Motor neuron (in vitro differentiated cells): ENCODE measurements at regions not wholly inside any gene's neighbourhood (a gene's known extent, or its start where the extent isn't known, plus 50 kb on each side); places are given as distances from the start of the nearest gene placed in this dataset.

Experiments used
- ATAC-seq, 8 experiments: fragments of 200-7000 bp; cut with Tn5 transposase; replicated peaks in 6 of 8; 2 replicates each; pipeline ENCODE4 v1.8.0; 2021; ENCODE audit warnings: mild to moderate bottlenecking in 8 of 8, moderate library complexity in 8 of 8
- H3K27ac ChIP-seq, 2 donors: fragments of 250-450 bp; sonication (Bioruptor Pico); 2 replicates each; pipeline ENCODE4 v1.9.0; 2021; ENCODE audit warnings: antibody characterized with exemption in 2 of 2, mild to moderate bottlenecking in 2 of 2, moderate library complexity in 1 of 2
- H3K4me1 ChIP-seq, 2 donors: fragments of 250-450 bp; sonication (Bioruptor Pico); replicated peaks in 1 of 2; 2 replicates each; pipeline ENCODE4 v1.6.1; 2021; ENCODE audit warnings: antibody characterized with exemption in 2 of 2, mild to moderate bottlenecking in 2 of 2, moderate library complexity in 1 of 2
- H3K4me3 ChIP-seq, 5 donors: fragments of 250-450 bp; sonication (Bioruptor Pico); 2 replicates each; pipeline ENCODE4 v1.9.0; 2021; ENCODE audit warnings: antibody characterized with exemption in 5 of 5, mild to moderate bottlenecking in 5 of 5, moderate library complexity in 4 of 5
- WGBS, 10 experiments: fragments of 450-650 bp; shearing (Covaris generic); methylation state at CpG; one replicate each; pipeline ENCODE4 v1.0.0; 2022; 5-methylcytosine and 5-hydroxymethylcytosine counted together
- in situ Hi-C, 9 experiments: fragments of 400-800 bp; cut with MboI; loops; one replicate each; pipeline ENCODE4 v1.15.0; 2021; ENCODE audit warnings: low sequenced_read_pairs in 9 of 9, low pct_unique_long_range_greater_than_20kb in 2 of 9; ENCODE audit not compliant: unreplicated experiment in 9 of 9

DNA sequence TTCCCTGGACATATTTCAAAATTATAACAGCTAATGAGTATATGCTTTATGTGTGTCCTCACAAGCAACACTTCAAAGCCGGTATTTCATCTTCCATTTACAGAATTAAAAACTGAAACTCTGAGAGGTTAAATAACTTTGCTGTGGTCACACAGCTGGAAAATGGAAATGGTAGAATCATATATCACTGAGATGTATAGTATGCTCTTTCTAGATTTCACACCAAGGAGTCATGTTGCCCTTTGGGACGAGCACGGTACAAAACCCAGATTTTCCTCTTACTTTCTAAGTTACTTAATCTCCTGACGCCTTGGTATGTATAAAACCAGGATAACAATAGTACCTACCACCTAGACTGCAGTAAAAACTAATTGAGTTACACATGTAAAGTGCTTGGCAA, 152.6 kb upstream of the GRIP1 start:
- peaks cover 0 to 6% of the 10 kb centered on the region in 2 donors for H3K4me1 ChIP-seq
- in situ Hi-C loops: no loop called here
- no peak for ATAC-seq
- no peak overlapping the region for H3K27ac ChIP-seq
- H3K4me3 ChIP-seq: no peak overlapping the region
- 30 to 100% (median 85%) methylated on average over 3 to 4 of the region's 4 CpGs; no CpG with 5 or more reads in 3 of the 10 experiments for WGBS, 10 experiments

DNA sequence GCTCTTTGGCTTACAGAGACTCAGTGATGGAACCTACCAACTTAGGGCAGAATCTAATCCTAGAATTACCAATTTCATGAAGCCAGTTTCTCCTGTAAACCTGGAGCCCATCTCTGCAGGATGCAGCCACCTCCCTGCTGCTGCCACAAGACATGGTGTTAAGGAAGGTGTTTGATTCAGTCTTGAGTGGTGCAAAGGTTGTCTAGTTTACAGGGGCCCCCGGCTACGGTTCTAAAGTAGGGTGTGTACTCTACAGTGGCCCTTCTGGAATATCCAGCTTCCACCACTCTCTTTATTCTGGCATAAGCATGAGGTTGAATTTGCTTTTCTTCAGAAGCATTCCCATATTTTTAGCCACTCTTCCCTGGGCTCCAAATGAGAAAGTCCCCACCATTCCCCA, 154.1 kb upstream of the GRIP1 start:
- Histone ChIP-seq H3K4me3 (no peak overlapping the region), H3K4me1 (peaks cover 0 to 17% of the 10 kb centered on the region in 2 donors), H3K27ac (no peak overlapping the region)
- no peak for ATAC-seq
- in situ Hi-C loops: no loop called here
- 60 to 100% (median 92%) methylated on average over 1 to 2 of the region's 2 CpGs; no CpG with 5 or more reads in 7 of the 10 experiments for WGBS, 10 experiments

DNA sequence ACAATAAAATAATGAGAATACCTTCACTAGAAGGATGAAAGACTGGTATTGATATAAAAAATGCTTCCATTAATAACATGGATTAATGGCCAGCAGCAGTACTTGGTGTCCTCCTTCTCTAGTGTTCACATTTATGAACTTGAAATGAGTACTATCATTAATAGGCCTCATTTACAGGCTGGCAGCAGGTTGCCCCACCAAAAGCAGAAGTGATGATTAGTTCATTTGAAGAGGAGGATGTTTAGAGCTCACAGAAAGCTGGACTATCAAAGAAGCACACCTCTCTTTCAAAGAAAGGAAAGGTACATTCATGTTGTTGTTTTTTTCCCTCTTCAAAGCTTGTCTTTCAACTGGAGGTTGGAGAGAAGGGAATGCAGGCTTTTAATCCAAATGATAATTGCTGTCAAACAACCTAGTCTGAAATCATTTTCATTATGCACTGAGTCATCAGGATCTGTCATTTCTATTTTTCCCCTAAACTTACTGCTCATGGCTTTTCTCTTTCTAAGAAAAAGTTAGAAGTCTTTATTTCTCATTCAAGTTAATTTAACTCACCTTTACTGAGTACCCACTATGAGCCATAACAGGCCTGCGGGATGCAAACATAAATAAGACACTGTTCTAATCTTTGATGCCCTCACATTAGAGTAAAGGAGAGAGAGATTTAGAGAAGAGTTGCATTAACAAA, 157.9 kb upstream of the GRIP1 start:
- ATAC-seq: no peak
- WGBS, 10 experiments: 0 to 100% (median 82%) methylated on average over 1 of the region's 1 CpG; no CpG with 5 or more reads in 4 of the 10 experiments
- Histone ChIP-seq H3K4me3 (no peak overlapping the region), H3K4me1 (peaks cover 0 to 36% of the 10 kb centered on the region in 2 donors), H3K27ac (no peak overlapping the region)
- in situ Hi-C loops: no loop called here

DNA sequence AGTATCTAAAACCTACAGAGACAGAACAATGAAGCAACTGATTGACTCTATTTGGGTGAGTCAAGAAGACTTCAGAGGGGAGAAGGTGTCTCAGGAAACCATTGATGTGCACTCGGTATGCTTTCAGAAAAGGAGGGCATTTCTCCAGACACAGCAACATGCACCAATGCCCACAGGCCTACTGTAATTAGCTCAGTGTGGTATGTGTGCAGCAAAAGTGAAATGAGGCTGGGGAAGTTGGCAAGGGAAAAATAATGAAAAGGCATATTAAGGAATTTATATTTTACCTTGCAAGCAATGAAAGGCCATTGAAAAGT, 158.4 kb upstream of the GRIP1 start:
- H3K27ac ChIP-seq: no peak overlapping the region
- H3K4me1 ChIP-seq: peaks cover 0 to 36% of the 10 kb centered on the region in 2 donors
- no peak for ATAC-seq
- in situ Hi-C loops: no loop called here
- 0 to 100% (median 73%) methylated on average over 1 of the region's 1 CpG; no CpG with 5 or more reads in 1 of the 10 experiments for WGBS, 10 experiments
- H3K4me3 ChIP-seq: no peak overlapping the region

DNA sequence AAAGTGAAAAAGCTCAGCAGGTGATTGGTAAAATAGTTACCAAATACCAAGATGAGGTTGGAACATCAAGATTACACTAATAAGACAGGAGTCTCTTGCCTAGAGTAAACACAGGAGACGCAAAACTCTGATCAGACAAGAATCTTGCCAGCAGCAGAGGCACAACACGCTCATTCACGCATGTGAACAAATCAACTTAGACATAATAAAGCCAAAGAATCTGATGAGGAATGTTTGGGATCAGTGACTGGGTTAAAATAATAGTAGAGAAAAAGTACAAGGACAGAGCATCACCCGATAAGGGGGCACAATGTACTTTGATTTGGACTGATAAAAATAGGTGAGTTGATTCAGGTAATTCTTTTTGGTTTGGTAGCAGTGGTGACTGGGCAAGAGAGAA, 159.5 kb upstream of the GRIP1 start:
- in situ Hi-C loops: no loop called here
- no peak overlapping the region for H3K27ac ChIP-seq
- WGBS, 10 experiments: 24 to 100% (median 84%) methylated on average over 1 to 4 of the region's 4 CpGs
- H3K4me1 ChIP-seq: peaks cover 0 to 36% of the 10 kb centered on the region in 2 donors
- no peak for ATAC-seq
- no peak overlapping the region for H3K4me3 ChIP-seq

DNA sequence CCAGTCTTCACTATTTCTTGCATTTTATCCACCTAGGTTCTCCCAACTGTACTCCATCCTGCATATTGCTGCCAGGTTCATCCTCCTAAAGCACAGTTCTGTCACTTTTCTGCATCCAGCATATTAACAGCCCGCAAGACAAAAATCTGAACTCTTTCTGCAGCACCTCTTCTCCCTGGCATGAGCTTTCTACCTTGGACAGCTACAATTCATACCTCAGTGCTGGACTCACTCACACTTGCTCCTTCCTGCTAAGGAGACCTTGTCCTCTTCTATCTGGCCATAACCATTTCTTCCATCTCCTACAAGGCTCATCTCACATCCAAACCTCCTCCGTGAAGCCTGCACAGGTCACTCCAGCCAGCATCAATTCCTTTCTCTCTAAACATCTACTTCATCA, 170.1 kb upstream of the GRIP1 start:
- ATAC-seq: no peak
- in situ Hi-C loops: no loop called here
- H3K4me3 ChIP-seq: no peak overlapping the region
- H3K27ac ChIP-seq: no peak overlapping the region
- WGBS, 10 experiments: 0 to 100% (median 83%) methylated on average over 1 to 2 of the region's 2 CpGs; no CpG with 5 or more reads in 3 of the 10 experiments
- no peaks in the 10 kb centered on the region for H3K4me1 ChIP-seq

DNA sequence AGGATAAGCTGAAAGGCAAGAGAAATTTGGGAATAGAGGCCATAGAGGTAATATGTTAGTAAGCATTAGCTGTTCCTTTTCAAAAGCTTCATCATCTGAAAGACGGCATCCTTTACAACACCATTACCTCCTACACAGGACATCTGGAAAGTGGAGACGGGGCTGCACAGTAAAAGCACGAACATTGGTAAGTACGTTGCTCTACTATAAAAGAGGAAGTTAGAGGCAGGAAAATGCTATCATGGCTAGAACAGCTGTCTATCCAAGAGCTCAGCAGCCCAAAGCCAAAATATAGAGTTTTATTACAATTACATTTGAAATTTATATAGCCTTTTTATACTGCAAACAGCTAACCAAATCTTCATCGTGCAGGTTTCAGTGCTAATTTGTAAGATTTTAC, 172.3 kb upstream of the GRIP1 start:
- no peaks in the 10 kb centered on the region for H3K4me1 ChIP-seq
- no peak for ATAC-seq
- 16 to 97% (median 63%) methylated on average over 1 to 5 of the region's 5 CpGs; no CpG with 5 or more reads in 2 of the 10 experiments for WGBS, 10 experiments
- in situ Hi-C loops: loop anchor here in 1 of 9 experiments (25.0 kb wide), 1 partner anchor 139 kb away; no protein-coding TSS in a partner anchor
- no peak overlapping the region for H3K27ac ChIP-seq
- H3K4me3 ChIP-seq: no peak overlapping the region

DNA sequence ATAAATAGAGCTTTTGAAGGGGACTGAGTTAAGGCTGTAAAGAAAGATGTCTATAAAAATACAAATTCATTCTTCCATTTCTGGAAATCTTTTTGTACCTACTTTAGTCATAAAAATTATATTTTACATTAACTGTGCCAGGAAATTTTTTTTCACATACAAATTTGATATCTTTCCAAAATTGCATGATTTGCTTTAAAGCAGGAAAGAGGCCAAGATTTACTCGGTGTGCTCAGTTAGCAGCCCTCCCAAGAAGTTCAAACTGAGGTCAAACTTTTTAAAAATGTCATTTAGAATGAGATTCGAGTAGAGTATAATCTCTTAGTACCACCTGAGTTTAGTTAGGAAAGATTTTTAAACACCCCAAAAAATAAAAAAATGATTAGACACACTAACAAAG, 173.2 kb upstream of the GRIP1 start:
- 0 to 100% (median 36%) methylated on average over 1 to 2 of the region's 2 CpGs; no CpG with 5 or more reads in 2 of the 10 experiments for WGBS, 10 experiments
- in situ Hi-C loops: loop anchor here in 1 of 9 experiments (25.0 kb wide), 1 partner anchor 140 kb away; no protein-coding TSS in a partner anchor

DNA sequence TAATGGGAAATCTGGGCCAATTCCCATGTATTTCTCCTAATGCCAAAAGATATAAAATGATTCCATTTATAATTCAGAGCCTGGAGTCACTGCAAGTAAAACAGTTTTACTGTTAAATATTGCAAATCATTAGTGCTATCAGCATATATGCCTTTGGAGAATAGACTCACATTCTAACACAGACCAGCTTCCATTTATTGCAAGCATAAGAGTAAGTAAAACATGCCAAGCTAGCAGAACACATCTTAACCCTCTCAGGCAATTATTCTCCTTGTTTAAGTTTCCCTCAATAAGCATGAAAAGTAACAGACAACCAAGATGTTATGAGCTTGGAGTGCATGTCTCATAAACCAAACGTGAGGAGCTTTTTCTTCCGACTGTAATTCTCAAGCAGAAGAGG, 173.9 kb upstream of the GRIP1 start:
- peak in 1 of 8 experiments; percentile 85 for ATAC-seq
- H3K4me1 ChIP-seq: no peaks in the 10 kb centered on the region
- H3K4me3 ChIP-seq: no peak overlapping the region
- WGBS, 10 experiments: 0 to 100% (median 81%) methylated on average over 1 to 2 of the region's 2 CpGs; no CpG with 5 or more reads in 3 of the 10 experiments
- no peak overlapping the region for H3K27ac ChIP-seq
- in situ Hi-C loops: loop anchor here in 1 of 9 experiments (25.0 kb wide), 1 partner anchor 140 kb away; no protein-coding TSS in a partner anchor

More for the DNA sequence above, 173.2 kb upstream of the GRIP1 start:
- Histone ChIP-seq H3K4me3 (no peak overlapping the region), H3K27ac (no peak overlapping the region), H3K4me1 (no peaks in the 10 kb centered on the region)
- peak in 1 of 8 experiments; percentile 75 for ATAC-seq

DNA sequence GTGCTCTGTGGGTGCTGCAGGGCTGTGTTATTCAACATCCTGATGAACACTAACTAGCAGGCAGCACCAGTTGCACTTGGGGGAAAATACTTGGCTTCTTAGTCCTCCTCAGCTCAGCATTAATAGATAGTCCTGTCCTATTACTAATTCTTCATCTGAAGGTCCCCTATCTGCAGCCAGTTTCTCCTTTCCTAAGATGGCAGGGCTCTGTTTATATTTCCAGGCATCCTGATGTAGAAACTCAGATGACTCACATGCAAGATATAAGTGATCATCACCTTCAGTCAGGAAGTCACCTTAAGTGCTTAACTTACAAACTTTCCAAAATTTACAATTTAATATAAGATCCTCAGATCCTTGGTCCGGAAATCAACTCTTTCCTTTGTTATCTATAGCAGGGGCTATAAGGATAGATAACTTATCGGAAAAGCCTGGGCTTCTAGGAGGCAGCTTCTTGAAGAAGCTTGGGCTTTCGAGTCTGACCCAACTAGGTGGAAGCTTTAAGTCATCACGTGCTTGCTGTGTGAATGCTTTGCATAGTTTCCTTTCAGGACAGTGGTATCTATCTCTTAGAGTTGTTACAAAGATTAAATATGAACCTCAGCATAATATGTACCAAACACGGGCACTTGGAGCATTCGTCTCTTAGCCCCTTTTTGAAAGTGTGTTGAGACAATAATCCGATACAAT, 181.0 kb upstream of the GRIP1 start:
- Histone ChIP-seq H3K4me1 (peaks cover 0 to 26% of the 10 kb centered on the region in 2 donors), H3K4me3 (no peak overlapping the region), H3K27ac (no peak overlapping the region)
- in situ Hi-C loops: loop anchor here in 1 of 9 experiments (25.0 kb wide), 1 partner anchor 148 kb away; no protein-coding TSS in a partner anchor
- 68 to 100% (median 94%) methylated on average over 2 to 7 of the region's 7 CpGs; no CpG with 5 or more reads in 1 of the 10 experiments for WGBS, 10 experiments
- no peak for ATAC-seq

DNA sequence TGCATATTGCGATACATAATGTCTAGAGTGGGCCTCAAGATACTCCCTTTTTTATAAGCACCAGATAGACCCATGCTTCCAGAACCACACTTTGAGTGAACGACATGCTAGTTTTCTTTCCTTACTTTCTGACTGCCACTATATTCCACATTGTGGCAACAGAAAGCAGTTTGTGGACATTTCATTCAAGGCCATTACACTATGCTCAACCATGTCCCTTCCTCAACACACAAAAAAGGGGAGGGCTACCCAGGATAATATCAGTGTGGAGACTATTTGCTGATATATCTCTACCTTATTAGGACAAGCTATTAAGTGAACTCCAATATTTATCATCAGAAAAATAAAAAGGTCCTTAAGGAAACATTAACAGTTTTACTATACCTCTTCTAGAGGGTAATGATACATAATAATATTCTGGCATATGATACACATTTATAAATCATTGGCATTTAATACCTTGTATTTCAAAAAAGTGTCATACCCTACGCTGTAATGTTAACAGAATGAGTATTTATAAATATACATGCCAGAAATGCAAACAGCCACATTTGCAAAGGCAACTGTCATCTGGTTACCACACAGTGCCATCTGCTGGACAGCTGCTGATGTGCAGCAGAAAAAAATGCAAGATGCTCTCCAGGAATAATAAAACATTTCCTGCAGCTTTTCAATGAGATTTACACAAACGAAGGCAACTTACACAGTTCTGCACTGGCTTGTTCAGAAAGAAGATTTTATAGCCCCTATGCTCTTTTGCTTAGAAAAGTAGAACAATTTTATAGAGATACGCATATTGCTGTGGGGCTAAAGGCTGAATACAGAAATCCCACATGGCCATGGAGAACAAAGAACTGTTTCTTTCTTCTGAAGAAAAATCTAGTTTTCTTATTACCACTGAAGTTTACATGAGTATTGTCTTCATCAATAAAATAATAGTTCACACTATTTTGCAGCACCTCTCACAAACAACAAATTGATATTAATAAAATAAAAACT, 182.2 kb upstream of the GRIP1 start:
- H3K4me1 ChIP-seq: peaks cover 0 to 26% of the 10 kb centered on the region in 2 donors
- in situ Hi-C loops: loop anchor here in 1 of 9 experiments (25.0 kb wide), 1 partner anchor 149 kb away; no protein-coding TSS in a partner anchor
- ATAC-seq: peak; percentile 56 to 81 (median 64)
- 7 to 100% (median 52%) methylated on average over 1 to 5 of the region's 5 CpGs for WGBS, 10 experiments
- H3K4me3 ChIP-seq: no peak overlapping the region
- no peak overlapping the region for H3K27ac ChIP-seq

DNA sequence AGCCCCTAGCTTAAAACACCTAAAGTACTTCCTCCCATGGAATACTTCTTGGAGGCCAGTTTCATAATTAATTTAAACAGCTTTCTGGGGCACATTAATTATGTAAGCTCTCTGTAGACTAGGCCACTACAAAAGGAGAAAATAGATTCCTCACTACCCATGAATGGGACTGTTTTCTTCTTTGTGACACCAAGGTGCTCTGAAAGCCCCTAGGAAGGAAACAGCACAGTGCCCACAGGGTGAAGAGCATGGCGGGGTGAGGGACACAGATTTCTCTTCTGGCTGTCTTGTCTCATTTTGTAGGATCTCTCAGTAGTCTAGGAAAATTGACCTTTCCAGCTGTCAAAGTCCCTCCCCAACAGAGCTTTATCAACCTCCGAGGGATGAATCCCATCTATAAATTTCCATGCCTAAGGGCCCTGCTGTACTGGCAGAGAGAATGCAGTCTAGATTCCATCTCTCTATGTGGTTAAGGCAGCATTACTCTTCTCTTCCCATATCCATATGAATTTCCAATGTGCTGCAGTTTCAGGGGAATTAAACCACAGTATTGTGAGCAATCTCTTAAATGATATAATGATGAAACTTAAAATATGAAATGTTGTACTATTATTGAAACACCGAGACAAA, 183.6 kb upstream of the GRIP1 start:
- H3K4me3 ChIP-seq: no peak overlapping the region
- 0 to 100% (median 54%) methylated on average over 1 to 3 of the region's 3 CpGs; no CpG with 5 or more reads in 4 of the 10 experiments for WGBS, 10 experiments
- peaks cover 0 to 26% of the 10 kb centered on the region in 2 donors for H3K4me1 ChIP-seq
- peak overlapping the region in 1 of 2 donors; percentile 32 for H3K27ac ChIP-seq
- peak in 2 of 8 experiments; percentile 42 to 70 for ATAC-seq
- in situ Hi-C loops: loop anchor here in 1 of 9 experiments (25.0 kb wide), 1 partner anchor 150 kb away; no protein-coding TSS in a partner anchor
